HG03565 (cell line): ENCODE measurements at regions not wholly inside any gene's neighbourhood (a gene's known extent, or its start where the extent isn't known, plus 50 kb on each side); places are given as distances from the start of the nearest gene placed in this dataset.

Source experiments
- ATAC-seq: cut with Tn5 transposase; IDR thresholded peaks from one replicate; pipeline ENCODE4 v1.9.1; 2021; ENCODE audit warnings: mild to moderate bottlenecking, moderate library complexity; ENCODE audit not compliant: unreplicated experiment

- no peak for ATAC-seq
Measured at GRCh38 chr7:72524037-72524436, 111.9 kb upstream of the CALN1 start.

- no peak for ATAC-seq
Measured at GRCh38 chr7:72504061-72504706, 92.0 kb upstream of the CALN1 start.

GRCh38 chr7:72503644-72504043, 91.5 kb upstream of the CALN1 start:
- no peak for ATAC-seq

- ATAC-seq, result no peak
Measured at GRCh38 chr7:72494807-72495206, 82.7 kb upstream of the CALN1 start.

- peak; percentile 59 for ATAC-seq
Measured at GRCh38 chr7:72493850-72494661, 81.9 kb upstream of the CALN1 start.

GRCh38 chr7:72492461-72493065, 80.4 kb upstream of the CALN1 start:
- ATAC-seq, result no peak

- no peak for ATAC-seq
Measured at GRCh38 chr7:72490301-72490700, 78.2 kb upstream of the CALN1 start.

GRCh38 chr7:72481934-72482333, 69.8 kb upstream of the CALN1 start:
- ATAC-seq, result no peak

GRCh38 chr7:72476608-72477305, 64.6 kb upstream of the CALN1 start:
- ATAC-seq, result no peak

GRCh38 chr7:72467237-72467636, 55.1 kb upstream of the CALN1 start:
- no peak for ATAC-seq

- ATAC-seq, result no peak
Measured at GRCh38 chr7:72466797-72467196, 54.7 kb upstream of the CALN1 start.

GRCh38 chr7:72465521-72465920, 53.4 kb upstream of the CALN1 start:
- ATAC-seq, result no peak

- ATAC-seq, result no peak
Measured at GRCh38 chr7:72462311-72462710, 50.2 kb upstream of the CALN1 start.
